ENCODE measurements at regions not wholly inside any gene's neighbourhood (a gene's known extent, or its start where the extent isn't known, plus 50 kb on each side); places are given as distances from the start of the nearest gene placed in this dataset.

DNA sequence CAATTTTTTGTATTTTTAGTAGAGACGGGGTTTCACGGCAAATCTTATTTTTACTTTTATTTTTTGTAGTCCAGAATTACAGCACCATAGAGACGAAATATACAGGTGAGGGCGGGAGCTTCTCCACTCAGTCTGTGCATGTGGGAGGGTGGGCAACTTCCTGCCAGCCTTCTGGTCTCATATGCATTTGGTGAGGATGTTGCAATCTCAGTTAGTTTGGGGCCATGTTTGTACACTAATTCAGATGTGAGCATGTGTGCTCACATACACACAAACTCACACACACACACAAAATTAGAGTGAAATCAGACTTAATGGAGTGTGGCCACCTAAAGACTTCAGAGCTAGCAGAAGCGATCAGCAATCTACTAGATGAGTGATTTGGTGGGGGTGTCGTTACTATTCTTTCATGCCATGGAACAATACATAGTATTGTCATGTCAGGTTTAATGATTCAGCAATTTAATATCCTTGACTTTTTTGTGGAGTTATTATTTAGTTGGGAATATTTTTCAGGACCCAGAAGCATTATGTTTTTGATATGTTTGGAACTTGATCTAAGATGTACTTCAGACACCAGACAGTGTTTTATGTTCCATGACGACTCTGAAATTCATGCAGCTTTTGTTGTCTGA is 78.0 kb upstream of the BMP2 start:
- H3K27ac ChIP-seq, result no peak overlapping the region
- TF ChIP-seq, protein P1, sequence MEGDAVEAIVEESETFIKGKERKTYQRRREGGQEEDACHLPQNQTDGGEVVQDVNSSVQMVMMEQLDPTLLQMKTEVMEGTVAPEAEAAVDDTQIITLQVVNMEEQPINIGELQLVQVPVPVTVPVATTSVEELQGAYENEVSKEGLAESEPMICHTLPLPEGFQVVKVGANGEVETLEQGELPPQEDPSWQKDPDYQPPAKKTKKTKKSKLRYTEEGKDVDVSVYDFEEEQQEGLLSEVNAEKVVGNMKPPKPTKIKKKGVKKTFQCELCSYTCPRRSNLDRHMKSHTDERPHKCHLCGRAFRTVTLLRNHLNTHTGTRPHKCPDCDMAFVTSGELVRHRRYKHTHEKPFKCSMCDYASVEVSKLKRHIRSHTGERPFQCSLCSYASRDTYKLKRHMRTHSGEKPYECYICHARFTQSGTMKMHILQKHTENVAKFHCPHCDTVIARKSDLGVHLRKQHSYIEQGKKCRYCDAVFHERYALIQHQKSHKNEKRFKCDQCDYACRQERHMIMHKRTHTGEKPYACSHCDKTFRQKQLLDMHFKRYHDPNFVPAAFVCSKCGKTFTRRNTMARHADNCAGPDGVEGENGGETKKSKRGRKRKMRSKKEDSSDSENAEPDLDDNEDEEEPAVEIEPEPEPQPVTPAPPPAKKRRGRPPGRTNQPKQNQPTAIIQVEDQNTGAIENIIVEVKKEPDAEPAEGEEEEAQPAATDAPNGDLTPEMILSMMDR (conservative IDR thresholded peaks at IDR 0.05), result no peak

DNA sequence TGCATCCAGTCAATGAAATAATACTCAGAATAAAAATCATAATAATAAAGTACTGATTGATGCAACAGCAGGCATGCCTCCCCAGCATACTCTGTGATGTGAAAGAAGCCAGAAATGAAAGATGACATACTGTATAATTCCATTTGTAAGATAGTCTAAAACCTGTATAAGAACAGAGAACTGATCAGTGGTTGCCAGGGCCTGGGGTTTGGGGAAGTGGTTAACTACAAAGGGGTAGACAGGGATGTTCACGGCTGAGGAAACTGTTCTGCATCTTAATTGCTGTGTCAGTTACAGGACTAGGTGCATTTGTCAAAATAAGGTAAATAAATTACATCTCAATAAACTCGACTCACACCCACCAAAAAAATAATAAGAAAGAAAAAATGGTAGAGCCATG is 81.3 kb upstream of the BMP2 start:
- H3K27ac ChIP-seq, result no peak overlapping the region
- TF ChIP-seq, protein P1 (conservative IDR thresholded peaks at IDR 0.05), result no peak

DNA sequence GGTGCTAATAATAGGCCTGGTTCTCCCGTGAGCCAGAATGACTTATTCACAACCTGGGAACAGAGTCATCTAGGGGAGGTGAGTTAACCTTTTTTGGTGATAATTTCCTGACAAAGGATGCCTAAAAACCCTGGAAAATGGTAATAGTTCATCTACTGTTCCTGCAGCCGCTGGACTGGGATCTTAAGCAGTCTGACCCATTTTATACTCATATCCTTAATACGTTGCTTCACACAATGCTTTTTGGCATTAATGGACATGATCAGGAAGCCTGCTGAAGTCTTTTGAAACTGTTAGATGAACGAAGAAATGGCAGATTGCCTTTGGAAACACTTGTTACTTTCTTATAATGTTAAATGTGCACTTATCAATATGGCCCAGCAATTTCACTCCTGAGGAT is 81.9 kb upstream of the BMP2 start:
- no peak overlapping the region for H3K27ac ChIP-seq
- TF ChIP-seq, protein P1 (conservative IDR thresholded peaks at IDR 0.05), result no peak

DNA sequence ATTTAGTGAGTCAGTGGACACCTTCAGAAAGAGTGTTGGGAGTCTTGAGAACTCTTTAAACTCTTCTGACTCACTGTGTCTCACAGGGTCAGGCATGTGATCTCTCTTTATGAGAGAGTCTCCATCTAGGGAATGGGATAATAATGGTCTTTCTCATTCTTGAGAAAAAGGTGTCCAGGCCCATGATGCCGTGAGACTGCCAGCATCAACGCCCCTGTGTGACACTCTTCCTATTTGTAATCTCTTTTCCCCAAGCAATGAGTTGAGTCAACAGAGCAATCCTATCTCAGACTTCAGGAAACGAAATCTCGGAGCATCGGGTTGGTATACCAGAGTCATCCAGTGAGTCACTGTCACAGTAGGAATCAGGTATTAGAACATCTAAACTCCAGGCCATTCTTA is 82.3 kb upstream of the BMP2 start:
- TF ChIP-seq, protein P1 (conservative IDR thresholded peaks at IDR 0.05), result no peak
- H3K27ac ChIP-seq, result no peak overlapping the region

DNA sequence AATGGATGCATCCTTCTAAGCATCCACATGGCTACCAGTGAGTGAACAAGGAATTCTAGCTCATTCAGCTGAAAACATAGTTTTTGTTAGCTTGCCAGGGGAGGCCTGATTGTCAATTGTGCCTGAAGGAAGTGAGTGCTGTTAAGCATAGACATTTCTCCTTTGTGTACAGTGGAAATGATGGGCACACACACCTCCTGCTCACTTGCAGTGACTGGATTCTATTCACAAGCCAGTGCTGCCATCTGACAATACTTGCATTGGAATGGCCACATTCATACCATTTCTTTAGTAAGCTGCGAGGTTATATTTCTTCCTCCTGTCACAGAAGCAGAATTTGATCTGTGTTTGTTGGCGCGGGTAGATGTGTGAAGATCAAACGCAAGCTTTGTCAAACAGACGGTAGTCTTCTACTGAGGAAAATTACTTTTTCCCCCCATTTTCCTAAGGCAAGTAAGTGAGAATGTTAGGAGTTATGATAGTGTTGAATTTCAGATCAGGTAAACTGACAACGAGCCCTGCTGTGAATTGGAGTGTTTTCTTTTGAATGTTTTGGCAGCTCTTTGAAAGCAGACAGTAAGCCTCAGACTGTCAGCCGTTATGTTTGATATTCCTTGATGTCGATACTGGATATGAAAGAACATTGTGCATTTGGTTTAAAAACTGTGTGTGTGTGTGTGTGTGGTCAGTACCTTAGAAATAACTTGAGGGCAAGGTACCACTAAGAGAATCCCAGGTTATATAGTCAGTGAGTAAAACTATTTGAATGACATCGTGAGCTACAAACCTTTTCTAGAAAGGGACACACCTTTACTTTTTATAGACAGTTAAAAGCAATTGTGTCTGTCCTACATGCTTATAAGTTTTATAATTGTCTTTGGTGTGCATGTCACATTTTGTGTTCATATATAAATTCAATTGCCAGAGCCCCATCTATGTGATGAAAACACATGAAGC is 84.2 kb upstream of the BMP2 start:
- TF ChIP-seq, protein P1 (conservative IDR thresholded peaks at IDR 0.05), result no peak
- no peak overlapping the region for H3K27ac ChIP-seq

DNA sequence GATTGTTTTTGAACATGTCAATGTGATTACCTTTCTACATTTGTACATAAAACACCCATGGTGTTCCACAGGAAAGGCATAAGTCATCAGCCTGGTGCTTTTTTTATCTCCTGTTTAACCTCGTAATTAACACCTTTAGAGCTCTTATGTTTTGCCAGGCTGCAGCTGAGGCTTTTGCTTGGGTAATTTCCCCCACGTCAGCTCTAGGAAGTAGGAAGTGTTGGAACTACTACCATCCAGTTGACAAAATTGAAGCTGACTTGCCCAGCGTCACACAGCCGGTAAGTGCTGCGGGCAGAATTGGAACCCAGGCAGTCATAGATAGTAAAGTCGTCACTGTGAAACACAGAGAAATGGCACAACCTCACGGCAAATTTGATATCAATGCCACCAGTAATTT is 86.6 kb upstream of the BMP2 start:
- TF ChIP-seq, protein P1 (conservative IDR thresholded peaks at IDR 0.05), result no peak
- no peak overlapping the region for H3K27ac ChIP-seq

DNA sequence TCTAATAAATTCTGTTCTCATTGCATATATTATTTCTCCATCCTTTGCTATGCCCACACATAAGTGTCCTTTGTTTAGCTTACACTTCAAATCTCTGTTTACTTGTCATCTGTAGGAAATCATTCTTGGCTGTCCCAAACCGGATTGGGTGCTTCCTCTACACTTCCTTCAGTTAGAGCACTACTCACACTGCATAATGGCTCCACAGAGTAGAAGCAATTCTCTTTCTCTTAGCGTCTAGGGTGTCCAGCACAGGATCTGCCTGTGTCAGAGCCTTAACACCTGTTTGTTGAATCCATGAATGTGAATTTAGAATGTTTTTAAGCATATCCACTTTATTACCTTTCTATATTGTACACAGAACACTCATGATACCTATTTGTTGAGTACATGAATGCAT is 87.0 kb upstream of the BMP2 start:
- H3K27ac ChIP-seq, result no peak overlapping the region
- TF ChIP-seq, protein P1 (conservative IDR thresholded peaks at IDR 0.05), result no peak
